ENCODE measurements at regions not wholly inside any gene's neighbourhood (a gene's known extent, or its start where the extent isn't known, plus 50 kb on each side); places are given as distances from the start of the nearest gene placed in this dataset.
"Not testable (repeated sequence)": the region's sequence is repeated elsewhere in the genome, so short reads cannot be mapped to it uniquely, and the experiment has no call there.

GRCh38 chr6:167706313-167707109 is 120.2 kb upstream of the AFDN start:
- H3K4me3 ChIP-seq (ENCODE audit: low read length) = no peak overlapping the region
- no peak for TF ChIP-seq CTCF (conservative IDR thresholded peaks at IDR 0.05; ENCODE audit: low read depth, low read length)
- DNase-seq (ENCODE audit: low read depth) = no peak

- no peak for TF ChIP-seq CTCF (conservative IDR thresholded peaks at IDR 0.05; ENCODE audit: low read depth, low read length)
- DNase-seq (ENCODE audit: low read depth) = no peak
- no peak overlapping the region for H3K4me3 ChIP-seq (ENCODE audit: low read length)
Observed at GRCh38 chr6:167707686-167708500, 118.8 kb upstream of the AFDN start.

DNA sequence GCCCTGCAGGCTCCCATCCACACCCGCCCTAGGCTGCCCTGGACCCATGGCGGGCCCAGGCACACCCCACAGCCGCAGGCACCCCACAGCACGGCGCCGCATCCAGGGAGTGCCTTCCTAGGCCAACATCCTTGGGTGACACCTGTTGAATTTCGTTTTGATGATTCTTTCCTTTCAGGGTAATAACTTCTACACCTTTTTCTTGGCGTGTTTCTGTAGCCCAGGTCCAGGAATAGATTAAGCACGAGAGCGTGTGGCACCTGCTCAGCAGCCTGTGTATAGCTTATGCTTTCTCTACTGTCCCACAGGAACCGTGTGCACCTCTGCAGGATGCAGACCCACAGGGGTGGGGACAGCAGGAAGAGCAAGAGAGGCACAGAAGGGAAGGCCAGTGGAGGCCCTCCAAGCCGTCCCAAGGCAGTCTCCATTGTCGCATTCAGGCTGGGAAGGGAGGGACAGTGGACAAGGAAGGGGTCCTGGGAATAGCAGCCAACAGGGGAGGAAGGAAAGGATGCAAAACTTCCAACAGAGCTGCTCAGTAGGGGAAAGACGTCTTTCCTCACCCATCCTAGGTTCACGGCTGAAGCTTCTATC is 118.1 kb upstream of the AFDN start:
- H3K4me3 ChIP-seq (ENCODE audit: low read length) = no peak overlapping the region
- DNase-seq (ENCODE audit: low read depth) = no peak
- TF ChIP-seq CTCF (conservative IDR thresholded peaks at IDR 0.05; ENCODE audit: low read depth, low read length) = no peak

- TF ChIP-seq CTCF (conservative IDR thresholded peaks at IDR 0.05; ENCODE audit: low read depth, low read length) = no peak
- no peak for DNase-seq (ENCODE audit: low read depth)
- H3K4me3 ChIP-seq (ENCODE audit: low read length) = no peak overlapping the region
Observed at GRCh38 chr6:167709196-167709595, 117.5 kb upstream of the AFDN start.

- not testable (repeated sequence) for H3K4me3 ChIP-seq (ENCODE audit: low read length); DNase-seq (ENCODE audit: low read depth)
Observed at GRCh38 chr6:167709776-167710336, 116.9 kb upstream of the AFDN start.

DNA sequence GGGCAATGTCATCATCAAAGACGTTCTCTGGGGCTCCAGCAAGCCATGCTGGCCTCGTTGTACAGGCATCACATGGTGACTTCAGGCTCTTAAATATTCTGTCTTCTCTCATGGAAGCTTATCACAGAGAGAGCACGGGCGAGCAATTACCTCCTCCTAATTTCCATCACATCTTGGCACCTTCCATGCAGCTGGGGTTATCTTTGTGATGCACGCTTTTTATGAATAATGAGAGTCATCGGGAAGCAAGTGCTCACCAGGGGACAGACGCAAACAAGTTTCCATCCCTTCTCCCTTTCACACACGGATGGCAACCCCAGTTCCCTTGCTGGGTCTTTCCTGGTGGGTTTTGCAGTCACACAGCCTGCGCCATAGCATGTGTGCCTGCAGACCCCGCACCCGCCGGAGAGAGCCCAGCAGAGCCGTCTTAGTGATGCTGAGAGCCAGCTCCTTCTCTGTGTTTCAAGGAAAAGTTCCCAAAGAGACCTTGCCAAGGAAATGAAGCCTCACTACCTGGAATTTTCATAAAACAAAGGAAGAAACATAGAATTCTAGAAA is 116.3 kb upstream of the AFDN start:
- TF ChIP-seq CTCF (conservative IDR thresholded peaks at IDR 0.05; ENCODE audit: low read depth, low read length) = no peak
- DNase-seq (ENCODE audit: low read depth) = no peak
- no peak overlapping the region for H3K4me3 ChIP-seq (ENCODE audit: low read length)

DNA sequence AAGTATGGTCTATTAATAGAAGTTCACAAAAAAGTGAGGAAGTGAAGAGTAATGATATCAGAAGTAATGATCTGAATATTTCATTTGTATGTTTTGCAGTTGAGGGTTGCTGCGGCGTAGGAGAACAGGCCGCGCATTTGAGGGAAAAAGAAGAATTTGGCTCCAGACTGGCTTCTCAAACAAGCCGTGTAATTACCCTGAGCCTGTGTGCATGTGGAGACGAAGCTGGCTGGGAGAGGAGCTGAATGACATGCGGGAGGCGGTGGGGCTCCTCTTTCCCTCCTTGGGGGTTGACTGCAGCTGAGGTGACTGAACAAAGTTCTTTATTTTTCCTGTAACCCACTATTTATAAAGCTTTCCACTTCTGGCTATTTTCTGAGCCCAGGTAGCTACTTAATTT is 115.5 kb upstream of the AFDN start:
- no peak for DNase-seq (ENCODE audit: low read depth)

More for the DNA sequence above, 115.5 kb upstream of the AFDN start:
- TF ChIP-seq CTCF (conservative IDR thresholded peaks at IDR 0.05; ENCODE audit: low read depth, low read length) = no peak
- no peak overlapping the region for H3K4me3 ChIP-seq (ENCODE audit: low read length)

Data from retinal pigment epithelial cell (primary cell).